NCI-H146 (cell line): ENCODE measurements at regions not wholly inside any gene's neighbourhood (a gene's known extent, or its start where the extent isn't known, plus 50 kb on each side); places are given as distances from the start of the nearest gene placed in this dataset.
A peak's percentile ranks its signal among the peaks of the same experiment; 100 is the strongest.

Experiments
- DNase-seq: peaks from one replicate; lab custom pipeline; 2025; lab: John Stamatoyannopoulos, UW

DNA sequence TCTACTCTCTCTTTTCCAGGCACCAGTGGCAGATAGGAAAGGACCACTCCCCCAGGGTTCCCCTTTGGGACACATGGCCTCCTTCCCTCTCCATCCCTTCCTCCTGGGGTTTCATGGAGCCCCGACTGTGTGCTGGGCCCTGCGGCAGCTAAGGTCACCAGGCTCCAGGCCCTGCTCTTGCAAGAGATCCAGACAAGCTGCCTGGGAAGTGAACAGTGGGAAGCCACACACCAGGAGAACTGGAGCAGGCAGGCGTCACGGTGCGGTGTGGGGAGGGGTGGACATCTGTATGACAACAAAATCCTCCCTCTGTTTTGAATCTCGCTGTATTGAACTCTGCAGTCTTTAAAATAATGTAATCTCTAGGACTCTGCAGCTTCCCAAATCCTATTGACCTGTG lies 330.1 kb downstream of the UQCRFS1 start:
- DNase-seq, result no peak

GRCh38 chr19:28881616-28882015 lies 331.3 kb downstream of the UQCRFS1 start:
- no peak for DNase-seq

- no peak for DNase-seq
Observed at GRCh38 chr19:28880735-28881401, 332.1 kb downstream of the UQCRFS1 start.

GRCh38 chr19:28878862-28879566 lies 333.9 kb downstream of the UQCRFS1 start:
- peak; percentile 74 for DNase-seq

DNA sequence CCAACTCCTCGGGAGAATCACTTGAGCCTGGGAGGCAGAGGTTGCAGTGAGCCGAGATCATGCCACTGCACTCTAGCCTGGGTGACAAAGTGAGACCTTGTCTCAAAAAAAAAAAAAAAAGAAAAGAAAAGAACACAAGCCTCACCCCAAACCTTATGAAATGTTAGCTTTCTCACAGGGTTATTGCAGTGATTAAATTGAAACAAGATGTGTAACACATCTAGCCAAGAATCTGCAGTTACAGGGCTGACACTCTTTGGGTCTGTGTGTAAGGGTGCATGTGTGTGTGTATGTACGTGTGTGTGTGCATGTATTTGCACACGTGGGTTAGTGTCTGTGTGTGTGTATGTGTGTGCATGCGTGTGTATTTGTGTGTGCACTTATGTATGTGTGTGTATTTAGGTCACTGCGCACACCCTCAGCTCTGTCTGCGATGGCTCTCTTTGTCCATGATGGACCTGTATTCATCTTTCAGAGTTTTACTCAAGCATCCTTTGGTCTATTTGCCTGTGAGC lies 336.3 kb downstream of the UQCRFS1 start:
- no peak for DNase-seq

DNA sequence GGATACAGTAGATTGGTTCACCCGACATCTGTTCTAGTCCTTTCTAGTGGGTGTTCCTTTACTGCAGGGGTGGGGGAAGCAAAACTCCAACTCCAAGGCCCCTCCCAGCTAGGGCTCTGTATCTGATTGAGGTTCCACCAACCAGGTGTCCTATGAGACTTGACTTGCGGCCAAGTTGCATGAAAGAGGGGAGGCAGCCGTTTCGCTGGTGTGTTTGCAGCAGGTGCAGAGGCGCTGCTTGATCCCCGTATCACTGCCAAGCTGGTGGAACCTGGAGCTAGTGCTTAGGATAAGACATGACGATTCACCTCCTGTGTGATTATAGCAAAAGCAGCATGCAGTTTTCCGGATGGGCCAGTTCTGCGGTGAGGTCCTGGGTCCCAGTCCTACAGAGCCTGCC lies 338.2 kb downstream of the UQCRFS1 start:
- DNase-seq, result no peak

- DNase-seq, result no peak
Observed at GRCh38 chr19:28873301-28873700, 339.6 kb downstream of the UQCRFS1 start.

GRCh38 chr19:28871099-28871725 lies 341.7 kb downstream of the UQCRFS1 start:
- DNase-seq, result no peak

- DNase-seq, result no peak
Observed at GRCh38 chr19:28869459-28869858, 343.5 kb downstream of the UQCRFS1 start.

GRCh38 chr19:28868836-28869235 lies 344.1 kb downstream of the UQCRFS1 start:
- DNase-seq, result no peak

DNA sequence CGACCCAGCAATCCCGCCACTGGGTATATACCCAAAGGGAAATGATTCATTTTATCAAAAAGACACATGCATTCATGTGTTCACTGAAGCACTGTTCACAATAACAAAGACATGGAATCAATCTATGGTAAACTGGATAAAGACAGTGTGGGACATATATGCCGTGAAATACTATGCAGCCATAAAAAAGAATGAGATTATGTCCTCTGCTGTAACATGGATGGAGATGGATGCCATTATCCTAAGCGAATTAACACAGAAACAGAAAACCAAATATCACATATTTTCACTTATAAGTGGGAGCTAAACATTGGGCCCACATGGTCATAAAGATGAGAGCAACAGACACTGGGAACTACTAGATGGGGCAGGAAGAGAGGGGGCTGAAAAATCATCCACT lies 345.0 kb downstream of the UQCRFS1 start:
- DNase-seq, result no peak

DNA sequence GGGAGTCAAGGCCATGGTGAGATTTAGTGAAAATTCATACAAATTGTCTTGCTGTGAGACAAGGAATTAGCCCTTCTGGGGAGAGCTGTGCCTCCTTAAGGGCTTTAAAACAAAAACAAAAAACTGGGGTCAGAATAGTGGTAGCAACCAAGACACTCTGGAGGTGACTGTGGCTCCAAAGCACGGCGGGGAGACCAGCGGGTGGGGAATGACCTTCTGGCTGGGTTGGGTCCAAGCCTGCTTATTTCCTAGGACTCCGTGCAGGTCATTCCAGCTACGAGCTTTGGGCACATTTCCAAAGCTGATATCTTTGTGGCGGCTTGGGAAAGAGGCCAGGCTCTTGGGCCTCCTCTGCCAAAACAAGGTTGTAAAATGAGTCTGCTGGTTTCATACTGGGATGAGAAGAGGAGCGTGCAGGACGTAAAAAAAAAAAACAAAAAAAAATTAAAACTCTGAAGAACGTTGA lies 348.3 kb downstream of the UQCRFS1 start:
- DNase-seq, result no peak

DNA sequence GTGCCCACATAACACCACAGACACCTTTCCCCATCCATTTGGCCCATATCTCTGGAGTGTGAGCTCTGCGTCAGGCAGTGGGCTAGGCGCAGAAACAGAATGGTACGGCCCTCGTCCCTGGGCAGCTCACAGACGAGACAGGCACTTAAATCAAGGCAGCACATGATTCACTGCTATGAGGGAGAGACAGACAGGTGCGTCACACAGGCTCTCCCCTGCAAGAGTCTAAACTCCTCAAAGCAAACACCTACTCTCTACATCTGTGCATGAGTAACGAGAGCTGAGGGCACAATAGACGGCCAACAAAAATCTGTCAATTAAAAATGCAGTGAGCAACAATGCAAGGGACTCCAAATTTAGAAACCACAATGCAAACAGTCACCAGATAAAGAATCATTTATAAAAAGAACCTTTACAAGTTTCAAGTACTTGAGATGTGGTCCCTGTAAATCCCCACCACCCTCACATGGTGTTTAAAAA lies 348.9 kb downstream of the UQCRFS1 start:
- DNase-seq, result no peak

DNA sequence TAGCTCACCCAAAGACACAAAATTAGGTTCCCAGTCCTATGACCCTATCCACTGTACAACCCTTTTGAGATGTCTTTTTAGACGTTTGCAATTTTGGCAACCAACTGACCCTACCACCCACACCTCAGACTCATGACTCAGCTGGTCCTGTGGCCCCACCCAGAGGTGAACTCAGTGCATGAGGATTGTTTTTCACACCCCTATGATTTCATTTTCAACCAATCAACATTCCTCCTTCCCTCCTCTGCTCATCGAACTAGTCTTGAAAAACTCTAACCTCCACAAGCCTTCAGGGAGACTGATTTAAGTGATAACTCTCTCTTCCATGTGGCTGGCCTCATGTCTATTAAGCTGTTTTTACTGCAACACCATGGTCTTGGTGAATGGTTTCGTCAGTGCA lies 350.7 kb downstream of the UQCRFS1 start:
- DNase-seq, result no peak

DNA sequence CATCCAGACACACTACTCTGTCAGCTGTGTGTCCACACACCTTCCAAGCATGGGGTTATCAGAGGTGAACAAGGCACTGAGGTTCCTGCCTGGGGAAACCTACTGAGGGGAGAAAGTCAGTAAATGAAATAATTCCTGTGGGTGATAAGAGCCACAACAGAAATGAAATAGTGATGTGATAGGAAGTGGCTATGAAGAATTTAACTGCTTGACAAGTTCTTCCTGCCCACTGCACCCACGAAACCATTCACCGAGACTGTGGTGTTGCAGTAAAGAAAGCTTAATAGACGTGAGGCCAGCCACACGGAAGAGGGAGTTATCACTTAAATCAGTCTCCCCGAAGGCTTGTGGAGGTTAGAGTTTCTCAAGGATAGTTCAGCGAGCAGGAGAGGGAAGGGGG lies 353.1 kb downstream of the UQCRFS1 start:
- DNase-seq, result no peak

DNA sequence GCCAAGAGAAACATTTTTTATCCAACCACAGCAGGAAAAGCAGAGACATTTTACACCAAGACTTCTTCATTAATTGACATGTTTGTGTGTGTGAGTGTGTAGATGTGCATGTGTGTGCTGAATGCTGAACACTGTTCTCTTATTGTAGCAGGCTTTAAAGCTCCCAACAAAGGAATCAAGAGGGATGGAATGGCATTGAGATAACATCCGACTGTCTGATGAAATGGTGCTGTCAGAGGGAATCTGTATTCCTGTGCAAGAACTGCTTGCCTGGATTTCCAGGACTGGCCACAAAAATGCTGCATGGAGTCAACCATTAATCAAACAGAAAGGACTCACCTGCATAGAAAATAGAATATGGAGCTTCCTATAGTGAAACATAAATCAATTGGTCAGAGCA lies 354.0 kb downstream of the UQCRFS1 start:
- DNase-seq, result no peak

- no peak for DNase-seq
Observed at GRCh38 chr19:28857967-28858366, 355.0 kb downstream of the UQCRFS1 start.

- no peak for DNase-seq
Observed at GRCh38 chr19:28855216-28855615, 357.7 kb downstream of the UQCRFS1 start.

- DNase-seq, result no peak
Observed at GRCh38 chr19:28847468-28847867, 365.5 kb downstream of the UQCRFS1 start.

GRCh38 chr19:28846094-28846812 lies 366.7 kb downstream of the UQCRFS1 start:
- DNase-seq, result no peak

GRCh38 chr19:28843761-28844492 lies 369.0 kb downstream of the UQCRFS1 start:
- DNase-seq, result no peak

DNA sequence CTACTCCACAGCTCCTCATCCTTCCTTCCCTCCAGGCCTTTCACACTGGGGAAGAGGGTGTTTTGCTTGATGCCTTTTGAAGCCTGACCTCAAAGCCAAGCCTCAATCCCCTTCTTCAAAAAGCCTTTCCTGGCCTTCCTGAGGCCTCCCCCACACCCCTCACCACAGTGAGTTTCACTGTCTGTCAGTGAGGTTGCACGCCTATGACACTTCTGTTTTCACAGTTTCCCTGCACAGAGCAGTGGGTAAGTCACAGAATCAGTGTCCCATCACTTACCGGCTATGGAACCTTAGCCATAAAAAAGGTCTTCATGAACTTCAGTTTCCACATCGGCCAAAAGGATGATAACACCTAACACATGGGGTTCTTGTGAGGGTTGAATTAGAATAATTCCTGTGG lies 371.4 kb downstream of the UQCRFS1 start:
- no peak for DNase-seq
